ENCODE measurements at regions not wholly inside any gene's neighbourhood (a gene's known extent, or its start where the extent isn't known, plus 50 kb on each side); places are given as distances from the start of the nearest gene placed in this dataset.

- DNase-seq, result no peak
Measured at GRCh38 chr12:74418573-74418972, 119.1 kb upstream of the ATXN7L3B start.

- DNase-seq, result no peak
Measured at GRCh38 chr12:74424778-74425177, 112.9 kb upstream of the ATXN7L3B start.

GRCh38 chr12:74426091-74426490, 111.5 kb upstream of the ATXN7L3B start:
- DNase-seq, result no peak

GRCh38 chr12:74429535-74429934, 108.1 kb upstream of the ATXN7L3B start:
- DNase-seq, result no peak

- no peak for DNase-seq
Measured at GRCh38 chr12:74431801-74432200, 105.8 kb upstream of the ATXN7L3B start.

- no peak for DNase-seq
Measured at GRCh38 chr12:74440469-74440868, 97.2 kb upstream of the ATXN7L3B start.

- no peak for DNase-seq
Measured at GRCh38 chr12:74441872-74442271, 95.8 kb upstream of the ATXN7L3B start.

- no peak for DNase-seq
Measured at GRCh38 chr12:74446466-74446865, 91.2 kb upstream of the ATXN7L3B start.

GRCh38 chr12:74449872-74450271, 87.8 kb upstream of the ATXN7L3B start:
- no peak for DNase-seq

GRCh38 chr12:74454109-74454508, 83.5 kb upstream of the ATXN7L3B start:
- no peak for DNase-seq

GRCh38 chr12:74455429-74455828, 82.2 kb upstream of the ATXN7L3B start:
- DNase-seq, result no peak

- no peak for DNase-seq
Measured at GRCh38 chr12:74456431-74456830, 81.2 kb upstream of the ATXN7L3B start.

- no peak for DNase-seq
Measured at GRCh38 chr12:74468401-74468800, 69.2 kb upstream of the ATXN7L3B start.

- no peak for DNase-seq
Measured at GRCh38 chr12:74476234-74476633, 61.4 kb upstream of the ATXN7L3B start.

- DNase-seq, result no peak
Measured at GRCh38 chr12:74481078-74481477, 56.6 kb upstream of the ATXN7L3B start.

- no peak for DNase-seq
Measured at GRCh38 chr12:74482115-74482514, 55.5 kb upstream of the ATXN7L3B start.

GRCh38 chr12:74483057-74483456, 54.6 kb upstream of the ATXN7L3B start:
- DNase-seq, result no peak
